Activated naive CD8-positive, alpha-beta T cell (primary cell): ENCODE measurements at regions not wholly inside any gene's neighbourhood (a gene's known extent, or its start where the extent isn't known, plus 50 kb on each side); places are given as distances from the start of the nearest gene placed in this dataset.

Source experiments
- H3K27ac Mint-ChIP-seq: one replicate; pipeline ENCODE4 v1.8.0; 2021; ENCODE audit warnings: mixed read lengths
- H3K27me3 Mint-ChIP-seq: one replicate; pipeline ENCODE4 v1.8.0; 2021; ENCODE audit warnings: mixed read lengths
- H3K36me3 Mint-ChIP-seq: one replicate; pipeline ENCODE4 v1.8.0; 2021; ENCODE audit warnings: mixed read lengths
- H3K4me1 Mint-ChIP-seq: one replicate; pipeline ENCODE4 v1.8.0; 2021; ENCODE audit warnings: low read depth, mixed read lengths
- H3K4me3 Mint-ChIP-seq: one replicate; pipeline ENCODE4 v1.8.0; 2021; ENCODE audit warnings: mild to moderate bottlenecking, mixed read lengths
- H3K9me3 Mint-ChIP-seq: one replicate; pipeline ENCODE4 v1.8.0; 2021; ENCODE audit warnings: low read depth, mixed read lengths

DNA sequence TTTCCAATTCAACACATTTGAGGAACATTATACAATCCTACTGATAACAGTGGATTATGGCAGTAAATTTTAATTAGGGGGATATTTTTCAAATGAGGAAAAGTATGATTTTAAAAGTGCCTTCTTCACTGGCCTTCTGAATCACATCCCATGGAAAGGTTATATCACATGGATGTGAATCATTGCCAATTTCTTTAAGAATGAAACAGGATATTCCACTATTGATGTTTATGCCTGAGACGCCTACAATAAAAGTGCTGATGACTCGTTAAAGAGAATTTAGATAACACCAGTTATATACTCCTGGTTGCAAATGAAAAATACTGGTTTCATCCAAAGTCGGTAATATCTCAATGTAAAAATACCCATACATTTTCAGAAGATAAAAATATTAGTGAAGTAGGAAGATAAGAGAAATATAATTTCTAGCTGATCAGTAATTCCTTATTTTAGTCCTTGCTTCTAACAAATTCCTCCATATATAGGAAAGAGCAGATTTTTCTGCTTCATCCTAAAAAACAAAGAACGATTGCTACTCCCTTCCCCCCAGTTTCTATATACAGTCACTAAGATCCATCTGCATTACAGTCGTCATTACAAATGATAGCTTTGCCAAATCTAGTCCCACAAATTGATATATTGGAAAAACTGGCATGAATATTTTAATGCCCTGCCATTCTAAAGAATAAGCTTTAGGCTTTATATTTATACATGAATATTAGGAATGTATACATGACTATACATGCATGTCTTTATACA lies 139.5 kb upstream of the SOX5 start:
- no peak overlapping the region for H3K4me3 Mint-ChIP-seq
- no peaks in the 10 kb centered on the region for H3K36me3 Mint-ChIP-seq
- H3K9me3 Mint-ChIP-seq = peaks cover 7% of the 10 kb centered on the region
- no peak overlapping the region for H3K27ac Mint-ChIP-seq
- no peaks in the 10 kb centered on the region for H3K4me1 Mint-ChIP-seq
- H3K27me3 Mint-ChIP-seq = no peaks in the 10 kb centered on the region

DNA sequence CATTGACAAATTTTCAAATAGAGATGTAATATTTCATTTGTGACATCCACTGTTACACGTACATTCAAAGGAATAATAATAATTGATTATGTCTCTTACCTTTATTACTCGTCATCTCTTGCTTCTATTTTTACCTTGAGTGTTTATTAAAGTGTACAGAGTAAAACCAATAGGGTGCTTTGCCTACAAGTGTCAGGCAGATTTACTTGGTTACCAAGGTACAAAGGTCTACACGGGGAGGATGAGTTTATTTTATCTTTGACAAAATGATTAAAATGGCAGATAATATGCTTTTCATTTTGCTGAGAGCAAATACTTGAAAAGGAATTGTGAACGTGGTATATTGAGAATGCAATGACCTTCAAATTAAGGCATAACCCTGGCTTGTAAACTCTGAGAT lies 137.8 kb upstream of the SOX5 start:
- Mint-ChIP-seq H3K36me3 (no peaks in the 10 kb centered on the region), H3K4me1 (no peaks in the 10 kb centered on the region), H3K9me3 (peaks cover 10% of the 10 kb centered on the region), H3K27me3 (no peaks in the 10 kb centered on the region), H3K27ac (no peak overlapping the region), H3K4me3 (no peak overlapping the region)

DNA sequence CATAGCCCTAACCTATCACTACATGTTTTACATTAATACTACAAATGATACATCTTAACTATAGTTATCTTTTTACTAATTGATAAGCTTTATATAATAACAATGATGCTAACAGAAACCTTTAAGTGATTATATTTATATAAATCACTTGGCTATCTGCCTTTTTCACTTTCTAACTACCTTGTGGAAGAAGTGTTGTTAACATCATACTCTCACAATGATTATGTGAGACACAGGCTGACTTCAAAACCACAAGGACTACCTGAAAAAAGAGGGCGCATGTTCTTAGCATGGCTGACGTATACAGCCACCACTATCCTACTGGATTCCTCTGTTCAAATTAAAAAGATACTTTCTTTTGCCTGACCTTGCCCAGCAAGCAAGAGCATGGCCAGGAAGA lies 135.3 kb upstream of the SOX5 start:
- H3K4me1 Mint-ChIP-seq = no peaks in the 10 kb centered on the region
- H3K27me3 Mint-ChIP-seq = no peaks in the 10 kb centered on the region
- H3K36me3 Mint-ChIP-seq = no peaks in the 10 kb centered on the region
- H3K9me3 Mint-ChIP-seq = peaks cover 4% of the 10 kb centered on the region
- no peak overlapping the region for H3K4me3 Mint-ChIP-seq
- no peak overlapping the region for H3K27ac Mint-ChIP-seq

DNA sequence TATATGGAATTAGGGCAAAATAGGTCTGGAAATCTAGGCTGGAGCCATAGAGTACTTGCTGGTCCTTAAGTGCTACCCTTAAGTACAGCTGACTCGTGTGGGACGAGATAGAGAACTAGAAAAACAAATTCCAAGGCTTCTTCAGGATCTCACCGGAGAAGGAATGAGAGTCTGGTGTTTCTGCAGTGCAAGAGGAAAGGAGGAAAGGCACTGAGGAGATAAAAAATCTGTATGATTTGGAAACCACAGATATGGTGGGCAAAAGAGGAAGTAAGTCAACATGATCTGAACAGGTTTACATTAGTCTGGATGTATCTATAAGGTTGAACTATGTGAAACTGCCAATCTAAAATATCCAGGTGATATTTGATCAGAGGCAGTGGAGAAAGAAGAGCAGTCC lies 134.4 kb upstream of the SOX5 start:
- H3K27me3 Mint-ChIP-seq = no peaks in the 10 kb centered on the region
- peaks cover 4% of the 10 kb centered on the region for H3K9me3 Mint-ChIP-seq
- H3K27ac Mint-ChIP-seq = no peak overlapping the region
- no peaks in the 10 kb centered on the region for H3K4me1 Mint-ChIP-seq
- no peak overlapping the region for H3K4me3 Mint-ChIP-seq
- no peaks in the 10 kb centered on the region for H3K36me3 Mint-ChIP-seq

DNA sequence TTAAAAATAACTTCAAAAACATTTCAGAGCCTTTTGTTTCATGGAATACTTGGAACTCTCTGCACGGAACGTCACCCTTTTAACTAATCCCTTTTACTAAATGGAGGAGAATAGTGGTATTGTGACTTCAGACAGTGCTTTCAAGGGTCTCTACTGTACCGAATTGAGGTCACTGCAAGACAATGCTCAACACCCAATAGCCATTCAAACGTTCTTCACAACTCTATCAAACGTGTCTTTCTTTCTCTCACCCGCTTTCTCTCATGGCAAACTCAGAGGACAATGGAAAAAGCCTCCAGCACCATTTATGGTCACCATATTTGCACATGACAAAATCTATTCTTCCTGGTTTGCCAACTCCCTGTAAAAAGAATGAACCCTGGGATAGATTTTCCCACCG lies 132.1 kb upstream of the SOX5 start:
- no peaks in the 10 kb centered on the region for H3K4me1 Mint-ChIP-seq
- no peak overlapping the region for H3K27ac Mint-ChIP-seq
- peaks cover 4% of the 10 kb centered on the region for H3K9me3 Mint-ChIP-seq
- H3K4me3 Mint-ChIP-seq = no peak overlapping the region
- H3K36me3 Mint-ChIP-seq = no peaks in the 10 kb centered on the region
- no peaks in the 10 kb centered on the region for H3K27me3 Mint-ChIP-seq

DNA sequence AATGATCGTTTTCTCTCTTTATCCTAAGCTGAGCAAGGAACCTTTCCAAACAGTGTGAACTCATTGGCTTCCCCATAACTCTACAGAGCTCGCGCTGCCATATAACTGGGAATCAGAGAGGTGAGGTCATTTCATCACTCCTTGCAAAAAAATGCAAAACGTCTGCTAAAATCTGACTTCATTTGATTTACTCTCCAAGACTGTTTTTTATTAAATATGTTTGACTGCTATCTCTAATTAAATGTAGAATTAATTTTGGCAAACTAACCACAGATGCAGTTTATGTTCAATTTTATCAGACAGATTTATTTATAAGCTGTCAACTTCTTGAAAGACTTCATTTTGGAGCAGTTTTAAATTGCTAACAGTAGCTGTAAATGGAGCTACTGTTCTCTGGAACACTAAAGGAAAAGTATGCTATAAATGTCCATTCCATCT lies 131.6 kb upstream of the SOX5 start:
- H3K27ac Mint-ChIP-seq = no peak overlapping the region
- H3K36me3 Mint-ChIP-seq = no peaks in the 10 kb centered on the region
- no peaks in the 10 kb centered on the region for H3K4me1 Mint-ChIP-seq
- no peaks in the 10 kb centered on the region for H3K27me3 Mint-ChIP-seq
- H3K9me3 Mint-ChIP-seq = peaks cover 4% of the 10 kb centered on the region
- no peak overlapping the region for H3K4me3 Mint-ChIP-seq

DNA sequence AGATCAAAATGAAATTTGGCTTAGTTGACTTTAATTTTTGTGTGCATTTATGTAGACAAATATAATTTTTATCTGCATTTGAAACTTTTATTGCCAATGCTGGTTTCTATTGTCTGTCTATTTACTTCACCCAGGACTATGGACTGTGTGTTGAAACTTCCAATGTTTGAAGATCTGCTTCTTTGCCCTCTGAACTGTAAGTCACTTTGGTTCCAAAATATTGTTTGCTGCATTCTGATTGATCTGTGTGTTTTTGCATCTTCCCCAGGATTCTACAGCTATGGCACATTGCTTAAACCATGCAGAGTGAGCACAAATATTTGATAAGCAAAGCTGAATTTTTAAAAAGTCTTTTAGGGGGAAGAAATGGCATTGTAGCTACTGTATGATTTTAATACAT lies 131.0 kb upstream of the SOX5 start:
- Mint-ChIP-seq H3K27me3 (no peaks in the 10 kb centered on the region), H3K27ac (no peak overlapping the region), H3K4me1 (no peaks in the 10 kb centered on the region), H3K4me3 (no peak overlapping the region), H3K9me3 (peaks cover 4% of the 10 kb centered on the region), H3K36me3 (no peaks in the 10 kb centered on the region)

DNA sequence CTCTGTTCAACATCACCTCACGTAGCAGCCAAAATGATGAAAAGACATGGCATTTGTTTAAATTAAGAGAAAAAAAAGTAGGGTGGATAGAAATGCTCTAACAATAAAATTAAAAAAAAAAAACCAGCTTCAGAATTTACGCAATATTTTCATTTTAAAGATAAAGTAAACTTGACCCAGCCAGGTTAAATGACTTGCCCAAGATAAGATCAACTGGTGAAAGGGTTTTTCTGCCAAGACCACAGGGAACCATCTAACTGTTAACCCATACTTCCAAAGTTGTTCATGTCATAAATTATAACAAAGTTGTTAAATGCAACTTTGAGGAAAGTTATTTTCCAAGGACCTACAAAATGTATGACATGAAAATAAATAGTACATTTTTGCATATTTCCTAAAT lies 129.6 kb upstream of the SOX5 start:
- Mint-ChIP-seq H3K4me1 (no peaks in the 10 kb centered on the region), H3K27ac (no peak overlapping the region), H3K27me3 (no peaks in the 10 kb centered on the region), H3K4me3 (no peak overlapping the region), H3K36me3 (no peaks in the 10 kb centered on the region), H3K9me3 (peaks cover 4% of the 10 kb centered on the region)

DNA sequence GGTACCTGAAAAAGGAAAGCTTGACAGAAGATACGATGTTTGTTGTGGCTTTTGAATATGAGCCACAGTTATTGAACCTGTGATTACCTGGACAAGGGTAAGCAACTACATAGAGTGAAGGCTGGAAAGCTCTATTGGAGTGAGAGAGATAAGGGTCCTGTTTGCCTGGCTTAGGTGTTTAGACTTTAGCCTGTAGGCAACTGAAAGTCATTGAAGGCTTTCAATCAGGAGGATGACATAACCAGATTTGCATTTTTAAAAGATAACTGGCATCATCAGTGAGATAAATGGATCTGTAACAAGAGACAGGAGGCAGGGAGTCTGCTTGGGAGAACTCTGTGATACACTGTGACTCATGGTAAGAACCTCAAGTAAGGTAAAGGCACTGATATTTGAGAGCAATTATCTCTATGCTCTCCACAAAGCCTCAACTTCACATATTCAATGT lies 128.9 kb upstream of the SOX5 start:
- H3K27me3 Mint-ChIP-seq = no peaks in the 10 kb centered on the region
- H3K4me1 Mint-ChIP-seq = no peaks in the 10 kb centered on the region
- no peaks in the 10 kb centered on the region for H3K9me3 Mint-ChIP-seq
- no peak overlapping the region for H3K4me3 Mint-ChIP-seq
- H3K36me3 Mint-ChIP-seq = no peaks in the 10 kb centered on the region
- H3K27ac Mint-ChIP-seq = no peak overlapping the region

DNA sequence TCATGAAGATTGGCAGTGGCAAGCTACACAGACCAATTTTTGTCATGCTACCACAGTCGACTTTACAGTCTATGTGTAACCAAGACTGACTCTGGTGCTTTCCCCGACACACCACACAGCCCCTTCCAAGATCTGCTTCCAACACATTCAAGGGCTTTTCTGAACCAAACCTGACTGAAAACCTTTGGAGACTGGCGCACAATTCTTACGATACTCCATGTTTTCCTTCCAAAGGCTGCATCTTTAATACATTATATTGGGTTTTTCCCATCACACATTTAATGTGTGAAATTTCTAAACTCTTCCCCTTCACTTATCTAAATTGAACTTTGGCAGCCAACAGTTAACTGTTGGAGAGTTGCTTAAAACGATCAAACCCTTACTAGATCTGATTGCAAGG lies 127.7 kb upstream of the SOX5 start:
- Mint-ChIP-seq H3K9me3 (no peaks in the 10 kb centered on the region), H3K4me3 (no peak overlapping the region), H3K27ac (no peak overlapping the region), H3K27me3 (no peaks in the 10 kb centered on the region), H3K36me3 (no peaks in the 10 kb centered on the region), H3K4me1 (no peaks in the 10 kb centered on the region)

DNA sequence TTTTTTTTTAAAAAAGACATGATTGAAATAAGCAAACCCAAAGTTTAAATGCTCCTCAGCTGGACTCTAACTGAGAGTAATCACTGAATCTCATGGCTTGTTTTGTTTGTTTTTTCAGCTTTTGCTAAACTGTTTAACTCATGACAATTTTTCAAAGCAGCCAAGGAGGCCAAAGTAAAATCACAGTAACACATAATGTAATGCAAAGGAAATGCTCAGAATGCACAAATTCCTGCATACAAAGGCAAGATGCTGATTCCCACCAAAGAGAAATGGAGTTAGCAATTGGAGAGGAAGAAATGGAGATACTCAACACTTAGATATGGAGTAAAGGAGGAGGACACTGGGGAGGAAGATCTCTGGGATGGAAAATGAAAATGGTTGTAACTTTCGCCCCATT lies 126.2 kb upstream of the SOX5 start:
- no peaks in the 10 kb centered on the region for H3K27me3 Mint-ChIP-seq

DNA sequence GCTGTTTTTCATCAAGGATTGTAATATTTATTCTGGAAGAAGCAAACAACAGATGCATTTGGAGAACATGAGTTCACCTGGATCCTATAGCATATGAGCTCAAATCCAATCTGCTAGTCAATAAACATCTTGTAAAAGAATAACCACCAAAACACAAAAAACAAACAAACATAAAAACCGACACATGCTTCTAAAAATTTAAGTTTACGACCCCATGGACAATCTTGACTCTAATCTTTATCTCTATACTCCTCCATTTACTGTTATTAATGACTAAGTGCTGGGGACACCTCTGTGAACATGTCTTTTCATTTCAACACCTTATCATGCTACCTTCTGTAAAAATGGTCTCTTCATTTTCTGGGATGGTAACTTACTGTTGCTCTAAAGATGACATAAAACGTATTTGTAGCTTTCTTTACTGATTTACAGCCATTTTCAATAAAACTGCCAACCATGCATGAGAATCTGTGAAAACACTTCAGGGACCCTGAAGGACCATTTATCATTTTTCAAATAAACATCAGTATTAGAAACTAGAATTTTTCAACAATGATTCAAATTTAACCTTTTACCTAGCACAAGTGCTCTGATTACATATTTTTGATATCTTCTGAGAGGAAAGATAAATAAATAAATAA lies 123.8 kb upstream of the SOX5 start:
- Mint-ChIP-seq H3K36me3 (no peaks in the 10 kb centered on the region), H3K4me3 (no peak overlapping the region), H3K27me3 (no peaks in the 10 kb centered on the region), H3K9me3 (no peaks in the 10 kb centered on the region), H3K4me1 (no peaks in the 10 kb centered on the region), H3K27ac (no peak overlapping the region)

More for the DNA sequence above, 126.2 kb upstream of the SOX5 start:
- Mint-ChIP-seq H3K4me1 (no peaks in the 10 kb centered on the region), H3K36me3 (no peaks in the 10 kb centered on the region), H3K9me3 (no peaks in the 10 kb centered on the region), H3K4me3 (no peak overlapping the region), H3K27ac (no peak overlapping the region)

DNA sequence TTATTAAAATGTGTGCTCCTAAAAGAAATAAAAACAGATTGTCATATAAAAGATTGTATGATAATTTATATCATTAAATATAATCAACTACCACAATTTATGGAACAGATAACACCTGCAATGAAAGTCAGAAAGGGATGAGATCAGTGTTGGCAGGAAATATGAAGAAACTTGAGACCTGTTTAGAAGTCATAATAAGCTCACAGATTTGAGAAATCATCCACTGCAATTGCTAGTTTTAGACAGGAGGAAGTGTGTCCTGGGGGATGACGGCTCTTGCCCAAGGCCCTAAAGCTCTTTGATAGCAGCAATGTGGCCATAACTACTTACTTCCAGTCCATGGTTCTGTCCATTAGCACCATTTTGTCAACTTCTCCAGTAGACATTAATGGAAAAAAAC lies 122.8 kb upstream of the SOX5 start:
- no peaks in the 10 kb centered on the region for H3K9me3 Mint-ChIP-seq
- H3K4me1 Mint-ChIP-seq = no peaks in the 10 kb centered on the region
- no peaks in the 10 kb centered on the region for H3K36me3 Mint-ChIP-seq
- H3K27me3 Mint-ChIP-seq = no peaks in the 10 kb centered on the region
- no peak overlapping the region for H3K27ac Mint-ChIP-seq
- H3K4me3 Mint-ChIP-seq = no peak overlapping the region

DNA sequence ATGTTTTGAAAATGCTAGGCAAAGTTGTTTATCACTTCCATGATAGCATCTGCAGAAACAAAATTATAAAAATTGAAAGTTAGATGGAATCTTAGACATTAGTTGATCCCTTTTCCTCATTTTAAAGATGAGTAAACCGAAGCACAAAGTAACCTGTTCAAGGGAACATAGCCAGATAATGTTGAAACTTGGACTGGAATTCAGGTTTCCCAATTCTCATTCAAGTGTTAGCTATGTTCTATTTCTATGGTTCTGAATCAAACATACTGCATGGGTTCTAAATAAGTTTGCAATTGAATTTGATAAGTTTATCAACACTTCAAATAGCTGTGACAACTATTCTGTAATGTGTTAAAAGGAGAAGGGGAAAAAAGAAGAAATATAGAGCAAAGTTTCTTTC lies 122.4 kb upstream of the SOX5 start:
- Mint-ChIP-seq H3K4me1 (no peaks in the 10 kb centered on the region), H3K9me3 (no peaks in the 10 kb centered on the region), H3K27ac (no peak overlapping the region), H3K4me3 (no peak overlapping the region), H3K36me3 (no peaks in the 10 kb centered on the region), H3K27me3 (no peaks in the 10 kb centered on the region)

DNA sequence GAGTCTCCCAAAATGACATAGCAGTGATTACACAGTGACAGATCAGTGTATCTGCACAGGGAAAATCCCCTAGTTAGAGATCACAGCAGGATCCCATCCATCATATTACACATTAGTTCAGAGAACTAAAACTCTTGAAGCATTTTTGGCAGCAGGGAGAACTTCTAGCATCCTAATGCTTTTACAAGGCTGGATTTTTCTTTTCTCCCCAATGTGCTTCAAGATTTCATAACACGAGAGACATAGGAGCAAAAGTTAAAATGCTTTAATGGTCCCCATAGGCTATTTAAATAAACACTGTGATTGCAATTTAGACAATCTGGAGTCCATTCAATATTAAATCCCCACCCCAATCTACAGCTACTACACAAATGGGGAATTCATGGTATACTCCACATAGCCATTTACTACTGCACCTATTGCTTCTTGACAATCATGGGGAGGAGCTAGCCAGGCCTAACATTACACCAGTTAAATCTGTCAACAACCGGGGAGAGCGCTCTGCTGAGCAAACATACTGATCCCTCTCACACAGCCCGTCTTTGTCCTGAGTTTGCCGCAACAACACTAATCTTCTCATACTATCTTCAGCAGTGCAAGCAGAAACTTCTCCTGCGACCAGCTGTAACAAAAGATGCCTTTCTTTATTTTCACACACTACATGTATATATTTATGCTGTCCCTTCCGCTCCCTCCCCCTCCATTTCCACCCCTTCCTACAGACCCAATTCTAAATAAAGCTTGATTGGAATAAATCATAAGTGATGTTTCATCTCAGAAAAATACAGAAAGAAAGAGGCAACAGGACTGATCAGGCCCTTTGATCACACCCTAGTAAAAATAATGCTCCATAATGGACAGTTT lies 120.3 kb upstream of the SOX5 start:
- no peak overlapping the region for H3K27ac Mint-ChIP-seq
- no peaks in the 10 kb centered on the region for H3K4me1 Mint-ChIP-seq
- no peaks in the 10 kb centered on the region for H3K36me3 Mint-ChIP-seq
- no peaks in the 10 kb centered on the region for H3K27me3 Mint-ChIP-seq
- no peak overlapping the region for H3K4me3 Mint-ChIP-seq
- no peaks in the 10 kb centered on the region for H3K9me3 Mint-ChIP-seq
